Loucy (cell line): ENCODE measurements at regions not wholly inside any gene's neighbourhood (a gene's known extent, or its start where the extent isn't known, plus 50 kb on each side); places are given as distances from the start of the nearest gene placed in this dataset.

Experiments used
- EZH2phosphoT487 ChIP-seq: fragments of 200-600 bp; IDR thresholded peaks from 2 replicates; pipeline ENCODE4 v1.6.1; 2018; ENCODE audit warnings: antibody characterized with exemption, mild to moderate bottlenecking, moderate library complexity, borderline replicate concordance
- TF ChIP-seq, protein P1 (sequence below): fragments of 200-600 bp; sonication (generic); conservative IDR thresholded peaks from 2 replicates; pipeline ENCODE4 v1.5.1; 2014; ENCODE audit warnings: mild to moderate bottlenecking, antibody characterized with exemption, low read length

GRCh38 chrX:13894888-13895565 lies 78.1 kb upstream of the GPM6B start:
- TF ChIP-seq, protein P1, sequence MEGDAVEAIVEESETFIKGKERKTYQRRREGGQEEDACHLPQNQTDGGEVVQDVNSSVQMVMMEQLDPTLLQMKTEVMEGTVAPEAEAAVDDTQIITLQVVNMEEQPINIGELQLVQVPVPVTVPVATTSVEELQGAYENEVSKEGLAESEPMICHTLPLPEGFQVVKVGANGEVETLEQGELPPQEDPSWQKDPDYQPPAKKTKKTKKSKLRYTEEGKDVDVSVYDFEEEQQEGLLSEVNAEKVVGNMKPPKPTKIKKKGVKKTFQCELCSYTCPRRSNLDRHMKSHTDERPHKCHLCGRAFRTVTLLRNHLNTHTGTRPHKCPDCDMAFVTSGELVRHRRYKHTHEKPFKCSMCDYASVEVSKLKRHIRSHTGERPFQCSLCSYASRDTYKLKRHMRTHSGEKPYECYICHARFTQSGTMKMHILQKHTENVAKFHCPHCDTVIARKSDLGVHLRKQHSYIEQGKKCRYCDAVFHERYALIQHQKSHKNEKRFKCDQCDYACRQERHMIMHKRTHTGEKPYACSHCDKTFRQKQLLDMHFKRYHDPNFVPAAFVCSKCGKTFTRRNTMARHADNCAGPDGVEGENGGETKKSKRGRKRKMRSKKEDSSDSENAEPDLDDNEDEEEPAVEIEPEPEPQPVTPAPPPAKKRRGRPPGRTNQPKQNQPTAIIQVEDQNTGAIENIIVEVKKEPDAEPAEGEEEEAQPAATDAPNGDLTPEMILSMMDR, result no peak
- no peak for TF ChIP-seq EZH2phosphoT487
